ENCODE measurements at regions not wholly inside any gene's neighbourhood (a gene's known extent, or its start where the extent isn't known, plus 50 kb on each side); places are given as distances from the start of the nearest gene placed in this dataset.

DNA sequence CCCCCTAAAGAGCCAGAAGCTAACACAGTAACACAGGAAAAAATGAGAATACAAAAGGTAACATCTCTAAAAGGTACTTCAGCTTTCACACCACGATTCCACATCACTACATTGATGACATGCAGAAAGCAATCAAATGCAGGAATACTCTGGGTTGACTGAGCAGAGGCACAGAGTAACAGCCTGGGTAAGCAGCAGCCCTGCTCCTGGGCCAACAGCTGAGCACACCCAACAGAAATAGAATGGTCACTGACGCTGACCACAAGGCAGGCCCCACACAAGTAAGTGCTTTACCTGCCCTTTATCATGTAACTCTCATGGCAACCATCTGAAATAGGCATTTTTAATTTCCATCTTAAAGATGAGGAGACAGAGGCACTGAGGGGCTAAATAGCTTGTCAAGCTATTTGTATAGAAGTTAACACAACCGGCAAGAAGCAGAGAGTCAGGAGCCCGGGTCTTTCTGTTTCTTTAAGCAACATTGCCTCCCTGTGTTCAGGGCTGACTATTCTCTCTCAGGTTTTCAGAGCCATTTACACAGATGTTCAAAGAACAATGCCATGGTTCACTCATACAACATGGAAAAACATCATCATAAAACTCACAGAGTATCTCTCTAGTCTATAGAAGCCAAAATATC is 168.9 kb downstream of the ZNF674 start:
- no peaks in the 10 kb centered on the region for H3K4me1 ChIP-seq
- intact Hi-C loops (cut with DNase I; ENCODE audit: low total_unique reads): no loop called here
- H3K4me3 ChIP-seq: no peak overlapping the region
- 0 to 32% methylated on average over 1 to 4 of the region's 4 CpGs for WGBS, 2 donors (ENCODE audit: low coverage in 1 of 2)
- TF ChIP-seq POLR2AphosphoS5 (IDR thresholded peaks at IDR 0.05) (no peak), POLR2A (IDR thresholded peaks at IDR 0.05) (no peak), EP300 (IDR thresholded peaks at IDR 0.05; ENCODE audit: low read depth) (no peak)
- TF ChIP-seq, protein P1, sequence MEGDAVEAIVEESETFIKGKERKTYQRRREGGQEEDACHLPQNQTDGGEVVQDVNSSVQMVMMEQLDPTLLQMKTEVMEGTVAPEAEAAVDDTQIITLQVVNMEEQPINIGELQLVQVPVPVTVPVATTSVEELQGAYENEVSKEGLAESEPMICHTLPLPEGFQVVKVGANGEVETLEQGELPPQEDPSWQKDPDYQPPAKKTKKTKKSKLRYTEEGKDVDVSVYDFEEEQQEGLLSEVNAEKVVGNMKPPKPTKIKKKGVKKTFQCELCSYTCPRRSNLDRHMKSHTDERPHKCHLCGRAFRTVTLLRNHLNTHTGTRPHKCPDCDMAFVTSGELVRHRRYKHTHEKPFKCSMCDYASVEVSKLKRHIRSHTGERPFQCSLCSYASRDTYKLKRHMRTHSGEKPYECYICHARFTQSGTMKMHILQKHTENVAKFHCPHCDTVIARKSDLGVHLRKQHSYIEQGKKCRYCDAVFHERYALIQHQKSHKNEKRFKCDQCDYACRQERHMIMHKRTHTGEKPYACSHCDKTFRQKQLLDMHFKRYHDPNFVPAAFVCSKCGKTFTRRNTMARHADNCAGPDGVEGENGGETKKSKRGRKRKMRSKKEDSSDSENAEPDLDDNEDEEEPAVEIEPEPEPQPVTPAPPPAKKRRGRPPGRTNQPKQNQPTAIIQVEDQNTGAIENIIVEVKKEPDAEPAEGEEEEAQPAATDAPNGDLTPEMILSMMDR (IDR thresholded peaks at IDR 0.05): peak in 3 of 5 experiments; percentile 11 to 32 (median 12)
- H3K27ac ChIP-seq: no peak overlapping the region
- H3K36me3 ChIP-seq: no peaks in the 10 kb centered on the region
- no peaks in the 10 kb centered on the region for H3K9me3 ChIP-seq
- peak; percentile 13 for DNase-seq
- H3K27me3 ChIP-seq: no peaks in the 10 kb centered on the region
- in situ Hi-C loops (cut with MboI; ENCODE audit: low pct_ligation_motif_present in 1 of 4, low pct_unique_long_range_greater_than_20kb in 1 of 4, low sequenced_read_pairs in 3 of 4): loop anchor here in 2 of 4 donors (25.0 kb wide), 3 partner anchors 89 to 1064 kb away; no protein-coding TSS in a partner anchor

DNA sequence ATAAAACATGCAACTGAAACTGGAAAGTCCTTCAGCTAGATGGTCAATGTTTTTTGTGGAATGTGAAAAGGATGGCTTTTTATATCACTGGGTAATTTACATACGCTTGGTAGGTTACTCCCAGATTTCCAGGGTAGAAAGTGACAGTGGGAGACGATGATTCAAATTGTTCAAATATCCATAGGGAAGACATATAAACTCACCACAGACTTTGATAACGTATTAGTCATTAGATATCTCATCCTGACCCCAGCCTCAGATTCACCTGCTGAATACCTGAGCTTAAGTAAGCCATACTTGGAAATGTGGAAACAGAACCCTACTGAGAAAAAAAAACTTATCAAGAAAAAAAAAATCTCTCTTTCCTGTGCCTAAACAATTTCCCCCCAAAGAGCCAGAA is 169.4 kb downstream of the ZNF674 start:
- H3K27me3 ChIP-seq: no peaks in the 10 kb centered on the region
- H3K9me3 ChIP-seq: no peaks in the 10 kb centered on the region
- no peak overlapping the region for H3K4me3 ChIP-seq
- 76 to 100% methylated on average over 3 of the region's 3 CpGs for WGBS, 2 donors (ENCODE audit: low coverage in 1 of 2)
- no peaks in the 10 kb centered on the region for H3K4me1 ChIP-seq
- TF ChIP-seq POLR2A (IDR thresholded peaks at IDR 0.05): no peak
- TF ChIP-seq POLR2AphosphoS5 (IDR thresholded peaks at IDR 0.05): no peak
- TF ChIP-seq, protein P1 (IDR thresholded peaks at IDR 0.05): no peak
- no peak for TF ChIP-seq EP300 (IDR thresholded peaks at IDR 0.05; ENCODE audit: low read depth)
- H3K36me3 ChIP-seq: no peaks in the 10 kb centered on the region
- DNase-seq: no peak
- H3K27ac ChIP-seq: no peak overlapping the region
- in situ Hi-C loops (cut with MboI; ENCODE audit: low pct_ligation_motif_present in 1 of 4, low pct_unique_long_range_greater_than_20kb in 1 of 4, low sequenced_read_pairs in 3 of 4) (loop anchor here in 2 of 4 donors (25.0 kb wide), 3 partner anchors 89 to 1064 kb away; no protein-coding TSS in a partner anchor), intact Hi-C loops (cut with DNase I; ENCODE audit: low total_unique reads) (no loop called here)

DNA sequence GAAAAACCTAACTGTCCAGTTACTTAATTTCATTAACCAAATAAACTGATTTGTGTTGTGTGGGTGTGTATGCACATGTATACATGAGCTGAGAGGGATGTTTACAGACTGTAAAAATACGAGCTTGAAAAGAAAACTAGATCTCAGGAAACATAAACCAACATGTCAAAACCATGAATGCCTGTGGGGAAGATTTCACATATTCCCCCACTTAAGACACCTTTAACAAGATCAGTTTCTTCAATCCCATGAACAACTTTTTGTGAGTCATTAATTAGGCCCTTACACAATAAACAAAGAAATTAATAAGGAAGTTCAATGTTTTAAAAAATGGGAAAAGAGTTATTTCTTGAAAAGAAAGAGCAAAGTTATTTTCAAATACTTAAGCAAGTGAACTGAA is 170.8 kb downstream of the ZNF674 start:
- no peak for TF ChIP-seq POLR2A (IDR thresholded peaks at IDR 0.05)
- no peak for TF ChIP-seq POLR2AphosphoS5 (IDR thresholded peaks at IDR 0.05)
- TF ChIP-seq, protein P1 (IDR thresholded peaks at IDR 0.05): no peak
- no peak for TF ChIP-seq EP300 (IDR thresholded peaks at IDR 0.05; ENCODE audit: low read depth)
- no peaks in the 10 kb centered on the region for H3K36me3 ChIP-seq
- intact Hi-C loops (cut with DNase I; ENCODE audit: low total_unique reads) (no loop called here), in situ Hi-C loops (cut with MboI; ENCODE audit: low pct_ligation_motif_present in 1 of 4, low pct_unique_long_range_greater_than_20kb in 1 of 4, low sequenced_read_pairs in 3 of 4) (no loop called here)
- WGBS, 2 donors (ENCODE audit: low coverage in 1 of 2): 29% methylated on average over 1 of the region's 1 CpG; no CpG with 5 or more reads in 1 of the 2 donors
- no peak for DNase-seq
- no peak overlapping the region for H3K27ac ChIP-seq
- H3K9me3 ChIP-seq: no peaks in the 10 kb centered on the region
- H3K4me1 ChIP-seq: no peaks in the 10 kb centered on the region
- no peaks in the 10 kb centered on the region for H3K27me3 ChIP-seq
- H3K4me3 ChIP-seq: no peak overlapping the region

DNA sequence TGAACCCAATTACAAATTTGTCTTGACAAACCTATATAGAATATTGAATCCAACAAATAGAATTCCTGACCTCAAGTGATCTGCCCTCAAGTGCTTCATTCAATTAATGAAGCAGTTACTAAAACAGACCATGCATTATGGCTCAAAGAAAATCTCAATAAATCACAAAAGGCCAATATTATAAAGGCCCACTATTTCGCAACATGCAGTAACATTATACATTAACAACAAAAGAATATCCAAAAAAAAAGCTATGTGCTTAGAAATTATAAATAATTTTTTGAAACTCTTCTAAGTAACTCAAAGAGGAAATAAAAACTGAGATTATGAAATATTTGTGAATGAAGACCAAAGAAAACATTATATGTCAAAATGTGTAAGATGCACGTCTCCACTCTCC is 177.7 kb downstream of the ZNF674 start:
- H3K27ac ChIP-seq: no peak overlapping the region
- whole genome bisulfite sequencing, 2 donors (ENCODE audit: low coverage in 1 of 2): 82 to 83% methylated on average over 2 of the region's 2 CpGs
- TF ChIP-seq EP300 (IDR thresholded peaks at IDR 0.05; ENCODE audit: low read depth) (no peak), POLR2AphosphoS5 (IDR thresholded peaks at IDR 0.05) (no peak), POLR2A (IDR thresholded peaks at IDR 0.05) (no peak)
- TF ChIP-seq, protein P1 (IDR thresholded peaks at IDR 0.05): no peak
- intact Hi-C loops (cut with DNase I; ENCODE audit: low total_unique reads) (no loop called here), in situ Hi-C loops (cut with MboI; ENCODE audit: low pct_ligation_motif_present in 1 of 4, low pct_unique_long_range_greater_than_20kb in 1 of 4, low sequenced_read_pairs in 3 of 4) (no loop called here)
- H3K36me3 ChIP-seq: no peaks in the 10 kb centered on the region
- H3K4me1 ChIP-seq: no peaks in the 10 kb centered on the region
- no peaks in the 10 kb centered on the region for H3K9me3 ChIP-seq
- DNase-seq: no peak
- no peak overlapping the region for H3K4me3 ChIP-seq
- H3K27me3 ChIP-seq: no peaks in the 10 kb centered on the region

Measured in transverse colon (tissue), 4 donors.